HS-5 (cell line): ENCODE measurements at regions not wholly inside any gene's neighbourhood (a gene's known extent, or its start where the extent isn't known, plus 50 kb on each side); places are given as distances from the start of the nearest gene placed in this dataset.
A peak's percentile ranks its signal among the peaks of the same experiment; 100 is the strongest.
"Not testable (repeated sequence)": the region's sequence is repeated elsewhere in the genome, so short reads cannot be mapped to it uniquely, and the experiment has no call there.

ENCODE experiments used
- DNase-seq: peaks from one replicate; pipeline ENCODE4 v3.0.0-alpha.2; 2012; ENCODE audit warnings: low read depth

GRCh38 chr12:88889326-88890110 lies 309.2 kb upstream of the KITLG start:
- DNase-seq = no peak

GRCh38 chr12:88884600-88884999 lies 304.3 kb upstream of the KITLG start:
- DNase-seq = no peak

GRCh38 chr12:88882662-88883061 lies 302.4 kb upstream of the KITLG start:
- DNase-seq = no peak

- DNase-seq = no peak
Observed at GRCh38 chr12:88880051-88880450, 299.8 kb upstream of the KITLG start.

- no peak for DNase-seq
Observed at GRCh38 chr12:88878295-88878694, 298.0 kb upstream of the KITLG start.

- peak; percentile 26 for DNase-seq
Observed at GRCh38 chr12:88876857-88877256, 296.6 kb upstream of the KITLG start.

- DNase-seq = no peak
Observed at GRCh38 chr12:88870000-88870737, 289.9 kb upstream of the KITLG start.

- no peak for DNase-seq
Observed at GRCh38 chr12:88868050-88868449, 287.8 kb upstream of the KITLG start.

GRCh38 chr12:88867510-88867909 lies 287.2 kb upstream of the KITLG start:
- DNase-seq = no peak

- no peak for DNase-seq
Observed at GRCh38 chr12:88866881-88867280, 286.6 kb upstream of the KITLG start.

GRCh38 chr12:88865537-88865936 lies 285.3 kb upstream of the KITLG start:
- DNase-seq = no peak

GRCh38 chr12:88860851-88861250 lies 280.6 kb upstream of the KITLG start:
- DNase-seq = no peak

- no peak for DNase-seq
Observed at GRCh38 chr12:88856201-88856600, 275.9 kb upstream of the KITLG start.

- DNase-seq = no peak
Observed at GRCh38 chr12:88855301-88855700, 275.0 kb upstream of the KITLG start.

- peak; percentile 75 for DNase-seq
Observed at GRCh38 chr12:88854260-88854659, 274.0 kb upstream of the KITLG start.

GRCh38 chr12:88847246-88847645 lies 267.0 kb upstream of the KITLG start:
- DNase-seq = not testable (repeated sequence)

GRCh38 chr12:88844426-88844825 lies 264.2 kb upstream of the KITLG start:
- DNase-seq = no peak

- DNase-seq = no peak
Observed at GRCh38 chr12:88842314-88842713, 262.0 kb upstream of the KITLG start.

GRCh38 chr12:88839486-88839885 lies 259.2 kb upstream of the KITLG start:
- DNase-seq = no peak

GRCh38 chr12:88836156-88836555 lies 255.9 kb upstream of the KITLG start:
- no peak for DNase-seq

- DNase-seq = peak; percentile 41
Observed at GRCh38 chr12:88834226-88834625, 254.0 kb upstream of the KITLG start.

- no peak for DNase-seq
Observed at GRCh38 chr12:88833641-88834116, 253.4 kb upstream of the KITLG start.

- DNase-seq = not testable (repeated sequence)
Observed at GRCh38 chr12:88828537-88828936, 248.3 kb upstream of the KITLG start.
